Heart right ventricle (tissue), 16 donors: ENCODE measurements at regions not wholly inside any gene's neighbourhood (a gene's known extent, or its start where the extent isn't known, plus 50 kb on each side); places are given as distances from the start of the nearest gene placed in this dataset.
"Not testable (repeated sequence)": the region's sequence is repeated elsewhere in the genome, so short reads cannot be mapped to it uniquely, and the experiment has no call there.

Experiments used
- ATAC-seq, 8 donors: fragments of 200-7000 bp; cut with Tn5 transposase; one replicate each; pipeline ENCODE4 v1.9.1; 2020; ENCODE audit warnings: mild to moderate bottlenecking in 8 of 8, moderate library complexity in 8 of 8, moderate number of reproducible peaks in 1 of 8
- DNase-seq, 2 donors: peaks; one replicate each; pipeline ENCODE4 v3.0.0-alpha.2; 2020
- H3K27ac ChIP-seq, 10 donors: fragments of 200-600 bp; sonication (generic) in 2 of 10; one replicate each; pipeline versions ENCODE4 v1.5.0 to v1.8.0; 2020 to 2022; ENCODE audit warnings: mild to moderate bottlenecking in 3 of 10
- H3K27me3 ChIP-seq, 7 donors: fragments of 200-600 bp; one replicate each; pipeline ENCODE4 v1.8.0; 2021 to 2022; ENCODE audit warnings: mild to moderate bottlenecking in 2 of 7
- H3K36me3 ChIP-seq, 9 donors: fragments of 200-600 bp; sonication (generic) in 1 of 9; one replicate each; pipeline versions ENCODE4 v1.5.0 to v1.8.0; 2020 to 2022; ENCODE audit warnings: mild to moderate bottlenecking in 2 of 9
- H3K4me1 ChIP-seq, 9 donors: fragments of 200-600 bp; sonication (generic) in 1 of 9; one replicate each; pipeline versions ENCODE4 v1.5.0 to v1.8.0; 2020 to 2022; ENCODE audit warnings: mild to moderate bottlenecking in 4 of 9
- H3K4me3 ChIP-seq, 10 donors: fragments of 200-600 bp; sonication (generic) in 2 of 10; one replicate each; pipeline versions ENCODE4 v1.5.0 to v1.8.0; 2020 to 2022; ENCODE audit warnings: mild to moderate bottlenecking in 7 of 10, moderate library complexity in 2 of 10
- H3K9me3 ChIP-seq, 11 donors: fragments of 200-600 bp in 10 of 11; sonication (generic) in 2 of 11; one replicate each; pipeline versions ENCODE4 v1.5.0 to v1.8.0; 2013 to 2022; ENCODE audit warnings: mild to moderate bottlenecking in 2 of 11, control low read depth in 1 of 11, moderate library complexity in 1 of 11
- CTCF ChIP-seq, 9 donors: fragments of 200-600 bp; sonication (generic) in 2 of 9; IDR thresholded peaks; one replicate each; pipeline versions ENCODE4 v1.5.0 to v1.8.0; 2021 to 2022; ENCODE audit warnings: antibody characterized with exemption in 9 of 9, mild to moderate bottlenecking in 5 of 9, moderate library complexity in 1 of 9
- WGBS, 2 donors: extraction: QIAGEN DNeasy Blood & Tissue Kit; methylation state at CpG; one replicate each; pipeline ENCODE4 v1.1.7; 2013; ENCODE audit warnings: inconsistent platforms in 1 of 2; 5-methylcytosine and 5-hydroxymethylcytosine counted together
- intact Hi-C, 10 donors: fragments of 100-400 bp; cut with DNase I; formaldehyde crosslinking; loops; one replicate each; pipeline versions ENCODE4 v1.11.1 to v1.14.2; 2022
- donor health status: Arrhythmogenic right ventricular cardiomyopathy.
- donor health status: ischemic (EF 13 %, LVEDD 7.1; RV severe dilation, severe dysfunction).
- donor health status: healthy with polysubstance abuse.
- donor health status: DM: no; HTN: yes; CAD: no.
- donor health status: DM: no; HTN: no; CAD: no.
- donor health status: ischemic (EF 25% LVEDD 6.9; RV normal size, moderate dysfunction).
- donor health status: ischemic (EF 25% LVEDD 5.7; RV mildly dilated, moderate dysfunction).
- donor health status: healthy.
- donor health status: DM: yes; HTN: yes; CAD: no.
- donor health status: Ischemic cardiomyopathy.
- donor health status: ischemic (EF 35%, LVEDD 5.7; RV mildly dilated, moderate dysfunction).
- donor health status: nonischemic (EF 11% LVEDD 7.7; RV severe dilation, severe dysfunction).
- donor health status: DM: yes; HTN: yes; CAD: no.
- donor health status: PGD.
- donor health status: ischemic (EF 29% LVEDD 5.4; RV normal size, mild dysfunction).
- donor health status: nonischemic (EF 23%, LVEDD 6.1; RV moderate dilation, normal function).

DNA sequence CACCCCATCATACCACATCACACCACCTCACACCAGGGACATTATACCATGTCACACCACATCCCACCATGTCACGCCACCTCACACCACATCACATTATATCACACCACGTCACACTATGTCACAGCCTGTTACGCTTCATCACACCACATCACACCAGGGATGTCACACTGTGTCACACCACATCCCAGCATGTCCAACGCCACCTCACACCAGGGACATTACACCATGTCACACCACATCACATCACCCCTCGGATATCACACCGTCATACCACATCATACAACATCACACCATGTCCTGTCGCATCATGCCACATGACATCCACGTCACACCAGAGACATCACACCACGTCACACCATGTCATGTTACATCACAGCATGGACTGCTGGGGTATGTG, 235.5 kb downstream of the TMEM121 start:
- Histone ChIP-seq H3K4me1 (no peaks in the 10 kb centered on the region), H3K9me3 (peaks cover 0 to 11% (median 0%) of the 10 kb centered on the region in 11 donors), H3K36me3 (no peaks in the 10 kb centered on the region), H3K4me3 (no peak overlapping the region), H3K27ac (no peak overlapping the region), H3K27me3 (no peaks in the 10 kb centered on the region)
- TF ChIP-seq CTCF (IDR thresholded peaks at IDR 0.05) = no peak
- 70 to 85% methylated on average over 9 of the region's 9 CpGs for WGBS, 2 donors
- ATAC-seq = peak in 3 of 8 donors; percentile 13 to 26 (median 23)
- DNase-seq = no peak
- intact Hi-C loops = loop anchor here in 8 of 10 donors (2.0 to 5.0 kb wide), 2 partner anchors 145 kb away; no protein-coding TSS in a partner anchor

DNA sequence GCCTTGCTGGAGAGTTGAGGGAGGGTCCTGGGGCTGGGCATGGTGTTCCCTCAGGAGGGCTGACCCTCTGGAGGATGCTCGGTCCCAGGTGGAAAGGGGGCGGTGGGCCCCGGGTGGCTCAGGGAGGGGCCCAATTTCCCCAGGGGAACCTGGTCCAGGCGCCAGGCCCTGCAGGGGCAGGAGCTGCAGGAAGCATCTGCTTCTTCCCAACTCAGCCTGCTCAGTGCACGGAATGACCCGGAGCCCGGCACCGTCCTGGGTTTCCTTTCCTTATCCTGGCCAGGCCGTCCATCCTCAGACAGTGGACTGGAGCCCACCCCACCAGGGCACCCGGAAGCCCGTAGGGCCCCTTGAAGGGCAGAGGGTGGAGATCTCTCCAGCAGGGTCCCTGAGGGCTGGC, 235.9 kb downstream of the TMEM121 start:
- ATAC-seq = peak in 4 of 8 donors; percentile 14 to 71 (median 45)
- intact Hi-C loops = loop anchor here in 7 of 10 donors (5.0 kb wide), 1 partner anchor 145 kb away; no protein-coding TSS in a partner anchor
- not testable (repeated sequence) for H3K27me3 ChIP-seq, H3K4me3 ChIP-seq, H3K9me3 ChIP-seq, H3K4me1 ChIP-seq, H3K27ac ChIP-seq, DNase-seq, H3K36me3 ChIP-seq
- 68 to 80% methylated on average over 1 to 4 of the region's 11 CpGs for WGBS, 2 donors

GRCh38 chr14:105764254-105764901, 238.0 kb downstream of the TMEM121 start:
- WGBS, 2 donors = 79 to 86% methylated on average over 26 to 27 of the region's 35 CpGs
- ATAC-seq, H3K27ac ChIP-seq, H3K9me3 ChIP-seq, H3K4me3 ChIP-seq, H3K36me3 ChIP-seq, DNase-seq, H3K27me3 ChIP-seq, H3K4me1 ChIP-seq: not testable (repeated sequence)
- intact Hi-C loops = loop anchor here in 7 of 10 donors (5.0 kb wide), 1 partner anchor 147 kb away; no protein-coding TSS in a partner anchor

DNA sequence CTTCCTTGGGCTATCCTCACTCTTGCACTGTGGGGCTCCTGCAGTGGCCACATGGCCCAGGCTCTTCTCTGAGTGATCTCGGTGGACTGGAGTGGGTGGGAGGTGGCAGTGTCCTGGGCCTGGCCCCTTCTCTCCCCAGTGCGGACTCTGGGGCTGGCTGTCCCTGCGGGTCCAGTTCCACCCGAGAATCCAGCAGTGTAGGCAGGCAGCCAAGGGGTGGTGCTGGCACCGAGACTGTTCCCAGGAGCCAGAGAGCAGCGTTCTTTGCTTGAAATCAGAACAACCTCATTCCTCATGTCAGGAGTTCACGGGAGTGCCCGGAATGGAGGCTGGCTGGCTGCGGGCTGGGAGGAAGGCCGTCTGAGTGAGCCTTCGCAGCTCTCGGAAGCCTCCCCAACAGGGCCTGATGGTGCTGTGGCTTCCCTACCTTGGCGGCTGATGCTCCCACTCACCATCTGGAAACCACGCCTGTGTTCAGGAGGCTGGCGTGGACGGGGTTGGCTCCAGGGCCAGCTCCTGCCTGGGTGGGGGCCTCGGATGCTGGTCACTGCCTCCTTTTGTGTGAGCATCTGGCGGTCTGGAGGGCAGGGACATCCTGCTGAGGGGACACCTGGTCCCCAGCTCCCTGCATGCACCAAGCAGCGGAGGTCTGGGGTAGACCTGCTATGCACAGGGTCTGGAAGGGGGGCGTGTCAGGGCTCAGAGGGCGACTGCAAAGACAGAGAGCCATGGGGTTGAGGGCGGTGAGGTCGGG, 238.9 kb downstream of the TMEM121 start:
- H3K4me1 ChIP-seq, intact Hi-C loops, H3K9me3 ChIP-seq, H3K27ac ChIP-seq, H3K27me3 ChIP-seq, H3K36me3 ChIP-seq, H3K4me3 ChIP-seq, ATAC-seq: not testable (repeated sequence)
- peak in 1 of 2 donors; percentile 48 for DNase-seq
- WGBS, 2 donors = 73 to 76% methylated on average over 10 to 15 of the region's 23 CpGs

GRCh38 chr14:105765893-105766614, 239.7 kb downstream of the TMEM121 start:
- Histone ChIP-seq H3K27ac (no peak overlapping the region), H3K9me3 (no peaks in the 10 kb centered on the region), H3K36me3 (no peaks in the 10 kb centered on the region), H3K4me1 (no peaks in the 10 kb centered on the region), H3K4me3 (no peak overlapping the region), H3K27me3 (no peaks in the 10 kb centered on the region)
- no peak for TF ChIP-seq CTCF (IDR thresholded peaks at IDR 0.05)
- intact Hi-C loops = no loop called here
- ATAC-seq (peak in 1 of 8 donors; percentile 43), DNase-seq (no peak)
- WGBS, 2 donors = 75 to 82% methylated on average over 9 of the region's 9 CpGs
